ENCODE measurements at regions not wholly inside any gene's neighbourhood (a gene's known extent, or its start where the extent isn't known, plus 50 kb on each side); places are given as distances from the start of the nearest gene placed in this dataset.

DNA sequence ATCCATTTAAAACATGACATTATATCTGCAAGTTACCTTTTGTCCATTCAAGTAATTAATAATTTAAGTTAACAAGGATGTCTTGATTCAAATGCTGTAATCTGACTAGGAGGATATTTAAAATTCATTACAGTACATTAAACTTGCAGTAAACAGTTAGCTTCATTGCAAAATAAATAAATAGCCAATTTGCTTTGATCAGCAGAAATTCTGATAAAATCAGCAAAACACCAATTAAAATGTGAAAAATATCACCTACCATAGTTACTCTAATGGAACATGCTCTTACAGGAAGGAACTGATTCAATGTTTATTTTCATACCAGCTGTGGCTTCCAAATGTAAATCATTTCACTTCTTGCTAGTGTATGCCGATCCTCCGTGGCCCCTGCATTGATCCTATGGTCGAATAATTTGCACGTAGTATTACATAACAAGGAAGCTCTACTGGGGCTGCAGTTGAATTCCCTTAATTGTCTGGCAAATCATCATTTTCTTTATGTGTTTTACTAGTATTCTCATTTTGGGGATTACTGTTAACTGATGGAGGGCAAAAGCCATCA lies 150.7 kb downstream of the FOXB1 start:
- Histone ChIP-seq H2AFZ (ENCODE audit: low read depth, low read length) (no peak overlapping the region), H4K20me1 (ENCODE audit: insufficient read depth, low read length) (no peaks in the 10 kb centered on the region), H3K4me1 (ENCODE audit: insufficient read depth, low read length) (no peaks in the 10 kb centered on the region), H3K79me2 (ENCODE audit: insufficient read depth, low read length) (no peaks in the 10 kb centered on the region), H3K9ac (ENCODE audit: low read depth, low read length) (no peak overlapping the region), H3K36me3 (ENCODE audit: insufficient read depth, low read length) (no peaks in the 10 kb centered on the region), H3K27me3 (ENCODE audit: insufficient read depth, low read length, poor library complexity) (peaks cover 2% of the 10 kb centered on the region), H3K9me3 (ENCODE audit: insufficient read depth, low read length, severe bottlenecking) (no peaks in the 10 kb centered on the region), H3K4me2 (ENCODE audit: insufficient read depth, low read length) (no peak overlapping the region), H3K4me3 (ENCODE audit: low read depth in 1 of 2, low read length in 2 of 2) (no peak overlapping the region), H3K27ac (ENCODE audit: low read length) (no peak overlapping the region)
- TF ChIP-seq, protein P1, sequence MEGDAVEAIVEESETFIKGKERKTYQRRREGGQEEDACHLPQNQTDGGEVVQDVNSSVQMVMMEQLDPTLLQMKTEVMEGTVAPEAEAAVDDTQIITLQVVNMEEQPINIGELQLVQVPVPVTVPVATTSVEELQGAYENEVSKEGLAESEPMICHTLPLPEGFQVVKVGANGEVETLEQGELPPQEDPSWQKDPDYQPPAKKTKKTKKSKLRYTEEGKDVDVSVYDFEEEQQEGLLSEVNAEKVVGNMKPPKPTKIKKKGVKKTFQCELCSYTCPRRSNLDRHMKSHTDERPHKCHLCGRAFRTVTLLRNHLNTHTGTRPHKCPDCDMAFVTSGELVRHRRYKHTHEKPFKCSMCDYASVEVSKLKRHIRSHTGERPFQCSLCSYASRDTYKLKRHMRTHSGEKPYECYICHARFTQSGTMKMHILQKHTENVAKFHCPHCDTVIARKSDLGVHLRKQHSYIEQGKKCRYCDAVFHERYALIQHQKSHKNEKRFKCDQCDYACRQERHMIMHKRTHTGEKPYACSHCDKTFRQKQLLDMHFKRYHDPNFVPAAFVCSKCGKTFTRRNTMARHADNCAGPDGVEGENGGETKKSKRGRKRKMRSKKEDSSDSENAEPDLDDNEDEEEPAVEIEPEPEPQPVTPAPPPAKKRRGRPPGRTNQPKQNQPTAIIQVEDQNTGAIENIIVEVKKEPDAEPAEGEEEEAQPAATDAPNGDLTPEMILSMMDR (IDR thresholded peaks at IDR 0.05; ENCODE audit: borderline replicate concordance, extremely low read depth, low read length, poor library complexity, severe bottlenecking): no peak
- TF ChIP-seq EZH2 (IDR thresholded peaks at IDR 0.05; ENCODE audit: borderline replicate concordance, low read depth, low read length, severe bottlenecking): no peak
- no peak for DNase-seq
- ATAC-seq (ENCODE audit: insufficient read depth, low read depth): no peak

DNA sequence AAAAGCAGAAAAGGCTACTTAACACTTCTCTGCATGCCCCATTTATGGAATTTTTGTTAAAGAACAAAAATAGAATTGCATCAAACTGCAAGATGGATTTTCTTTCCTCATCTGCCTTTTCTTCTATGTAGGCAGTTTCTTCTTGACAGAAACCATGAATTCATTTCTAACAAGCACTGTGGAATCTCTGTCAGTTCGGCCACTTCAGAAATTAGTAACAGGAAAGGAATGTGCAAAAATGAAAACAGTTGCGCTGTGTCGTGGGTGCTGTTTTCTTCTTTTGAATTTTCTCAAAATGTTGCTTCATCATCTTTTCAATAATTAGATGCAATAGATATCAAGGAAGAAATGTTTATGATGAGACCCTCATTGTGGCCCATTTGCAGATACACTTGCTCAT lies 151.6 kb downstream of the FOXB1 start:
- H3K4me2 ChIP-seq (ENCODE audit: insufficient read depth, low read length): no peak overlapping the region
- no peak overlapping the region for H3K27ac ChIP-seq (ENCODE audit: low read length)
- no peak for DNase-seq
- H3K9ac ChIP-seq (ENCODE audit: low read depth, low read length): no peak overlapping the region
- no peak overlapping the region for H2AFZ ChIP-seq (ENCODE audit: low read depth, low read length)
- TF ChIP-seq EZH2 (IDR thresholded peaks at IDR 0.05; ENCODE audit: borderline replicate concordance, low read depth, low read length, severe bottlenecking): no peak
- TF ChIP-seq, protein P1 (IDR thresholded peaks at IDR 0.05; ENCODE audit: borderline replicate concordance, extremely low read depth, low read length, poor library complexity, severe bottlenecking): no peak
- H3K36me3 ChIP-seq (ENCODE audit: insufficient read depth, low read length): no peaks in the 10 kb centered on the region
- ATAC-seq (ENCODE audit: insufficient read depth, low read depth): no peak
- no peaks in the 10 kb centered on the region for H3K79me2 ChIP-seq (ENCODE audit: insufficient read depth, low read length)
- H3K27me3 ChIP-seq (ENCODE audit: insufficient read depth, low read length, poor library complexity): peaks cover 2% of the 10 kb centered on the region
- H3K9me3 ChIP-seq (ENCODE audit: insufficient read depth, low read length, severe bottlenecking): no peaks in the 10 kb centered on the region
- no peaks in the 10 kb centered on the region for H4K20me1 ChIP-seq (ENCODE audit: insufficient read depth, low read length)
- no peak overlapping the region for H3K4me3 ChIP-seq (ENCODE audit: low read depth in 1 of 2, low read length in 2 of 2)
- H3K4me1 ChIP-seq (ENCODE audit: insufficient read depth, low read length): no peaks in the 10 kb centered on the region

DNA sequence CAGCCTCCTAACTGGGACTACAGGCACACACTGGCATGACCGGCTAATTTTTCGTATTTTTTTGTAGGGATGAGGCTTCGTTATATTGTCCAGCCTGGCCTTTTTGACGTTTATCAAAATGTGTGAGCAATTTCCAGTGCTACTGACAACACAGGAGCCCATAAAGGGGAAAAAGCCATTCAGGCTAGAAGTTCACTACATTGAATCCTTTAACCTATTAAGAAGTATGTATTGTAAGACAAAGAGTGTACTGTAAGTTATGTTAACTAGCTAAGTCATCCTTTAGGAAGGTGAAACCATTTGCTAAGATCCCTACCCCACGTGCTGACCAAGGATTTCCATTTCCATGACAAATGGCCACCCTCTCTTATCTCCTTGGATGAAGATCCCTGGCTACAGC lies 156.8 kb downstream of the FOXB1 start:
- Histone ChIP-seq H3K79me2 (ENCODE audit: insufficient read depth, low read length) (no peaks in the 10 kb centered on the region), H3K9ac (ENCODE audit: low read depth, low read length) (no peak overlapping the region), H4K20me1 (ENCODE audit: insufficient read depth, low read length) (no peaks in the 10 kb centered on the region), H3K36me3 (ENCODE audit: insufficient read depth, low read length) (no peaks in the 10 kb centered on the region), H3K27me3 (ENCODE audit: insufficient read depth, low read length, poor library complexity) (peaks cover 5% of the 10 kb centered on the region), H3K27ac (ENCODE audit: low read length) (no peak overlapping the region), H3K4me2 (ENCODE audit: insufficient read depth, low read length) (no peak overlapping the region), H2AFZ (ENCODE audit: low read depth, low read length) (no peak overlapping the region), H3K4me1 (ENCODE audit: insufficient read depth, low read length) (no peaks in the 10 kb centered on the region), H3K9me3 (ENCODE audit: insufficient read depth, low read length, severe bottlenecking) (no peaks in the 10 kb centered on the region), H3K4me3 (ENCODE audit: low read depth in 1 of 2, low read length in 2 of 2) (no peak overlapping the region)
- no peak for DNase-seq
- TF ChIP-seq, protein P1 (IDR thresholded peaks at IDR 0.05; ENCODE audit: borderline replicate concordance, extremely low read depth, low read length, poor library complexity, severe bottlenecking): no peak
- TF ChIP-seq EZH2 (IDR thresholded peaks at IDR 0.05; ENCODE audit: borderline replicate concordance, low read depth, low read length, severe bottlenecking): no peak
- ATAC-seq (ENCODE audit: insufficient read depth, low read depth): no peak

DNA sequence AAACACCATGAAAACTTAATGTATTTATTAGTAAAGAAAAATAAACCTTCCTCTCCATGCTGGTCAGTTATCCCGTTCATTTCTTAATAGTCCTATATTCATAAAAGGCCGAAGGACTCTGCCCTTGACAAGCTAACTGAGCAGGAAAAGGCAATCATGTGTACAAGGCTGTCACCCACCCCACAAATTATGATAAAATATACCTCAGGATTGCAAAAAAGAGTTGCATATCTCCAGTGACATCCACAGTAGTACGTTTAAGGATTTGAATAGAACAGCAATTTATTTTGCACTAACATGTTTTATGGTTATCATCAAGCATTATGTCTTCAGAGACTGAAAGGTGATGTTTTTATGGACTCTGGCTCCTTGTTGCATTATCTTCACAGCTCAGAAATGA lies 157.6 kb downstream of the FOXB1 start:
- Histone ChIP-seq H3K4me3 (ENCODE audit: low read depth in 1 of 2, low read length in 2 of 2) (no peak overlapping the region), H3K79me2 (ENCODE audit: insufficient read depth, low read length) (no peaks in the 10 kb centered on the region), H3K4me2 (ENCODE audit: insufficient read depth, low read length) (no peak overlapping the region), H3K9me3 (ENCODE audit: insufficient read depth, low read length, severe bottlenecking) (no peaks in the 10 kb centered on the region), H3K27me3 (ENCODE audit: insufficient read depth, low read length, poor library complexity) (peaks cover 5% of the 10 kb centered on the region), H3K27ac (ENCODE audit: low read length) (no peak overlapping the region), H2AFZ (ENCODE audit: low read depth, low read length) (no peak overlapping the region), H3K36me3 (ENCODE audit: insufficient read depth, low read length) (no peaks in the 10 kb centered on the region), H3K9ac (ENCODE audit: low read depth, low read length) (no peak overlapping the region), H3K4me1 (ENCODE audit: insufficient read depth, low read length) (no peaks in the 10 kb centered on the region), H4K20me1 (ENCODE audit: insufficient read depth, low read length) (no peaks in the 10 kb centered on the region)
- ATAC-seq (ENCODE audit: insufficient read depth, low read depth): no peak
- TF ChIP-seq EZH2 (IDR thresholded peaks at IDR 0.05; ENCODE audit: borderline replicate concordance, low read depth, low read length, severe bottlenecking): no peak
- TF ChIP-seq, protein P1 (IDR thresholded peaks at IDR 0.05; ENCODE audit: borderline replicate concordance, extremely low read depth, low read length, poor library complexity, severe bottlenecking): no peak
- no peak for DNase-seq
